CD4-positive, alpha-beta T cell treated with Interleukin-10 for 1 hour (primary cell): ENCODE measurements at regions not wholly inside any gene's neighbourhood (a gene's known extent, or its start where the extent isn't known, plus 50 kb on each side); places are given as distances from the start of the nearest gene placed in this dataset.

Experiments used
- DNase-seq: peaks from one replicate; pipeline ENCODE4 v3.0.0-alpha.2; 2020

- peak; percentile 1 for DNase-seq
Observed at GRCh38 chr4:106676173-106676921, 307.8 kb upstream of the GIMD1 start.

GRCh38 chr4:106671716-106672115, 303.1 kb upstream of the GIMD1 start:
- no peak for DNase-seq

- no peak for DNase-seq
Observed at GRCh38 chr4:106670976-106671375, 302.4 kb upstream of the GIMD1 start.

GRCh38 chr4:106659371-106659770, 290.8 kb upstream of the GIMD1 start:
- no peak for DNase-seq

- no peak for DNase-seq
Observed at GRCh38 chr4:106652095-106652494, 283.5 kb upstream of the GIMD1 start.

- DNase-seq, result no peak
Observed at GRCh38 chr4:106650701-106651100, 282.1 kb upstream of the GIMD1 start.

GRCh38 chr4:106647451-106647850, 278.9 kb upstream of the GIMD1 start:
- no peak for DNase-seq

- DNase-seq, result no peak
Observed at GRCh38 chr4:106629268-106629625, 260.7 kb upstream of the GIMD1 start.

- DNase-seq, result no peak
Observed at GRCh38 chr4:106628586-106629267, 260.1 kb upstream of the GIMD1 start.

GRCh38 chr4:106627051-106627450, 258.5 kb upstream of the GIMD1 start:
- DNase-seq, result no peak

- no peak for DNase-seq
Observed at GRCh38 chr4:106624671-106625070, 256.1 kb upstream of the GIMD1 start.

- no peak for DNase-seq
Observed at GRCh38 chr4:106618956-106619355, 250.4 kb upstream of the GIMD1 start.

- DNase-seq, result no peak
Observed at GRCh38 chr4:106615961-106616360, 247.4 kb upstream of the GIMD1 start.

GRCh38 chr4:106615410-106615945, 246.9 kb upstream of the GIMD1 start:
- no peak for DNase-seq

- DNase-seq, result no peak
Observed at GRCh38 chr4:106614441-106614840, 245.9 kb upstream of the GIMD1 start.

GRCh38 chr4:106609917-106610316, 241.3 kb upstream of the GIMD1 start:
- no peak for DNase-seq

GRCh38 chr4:106607558-106607957, 239.0 kb upstream of the GIMD1 start:
- no peak for DNase-seq

GRCh38 chr4:106604319-106605051, 235.9 kb upstream of the GIMD1 start:
- DNase-seq, result no peak

GRCh38 chr4:106603471-106603870, 234.9 kb upstream of the GIMD1 start:
- no peak for DNase-seq

GRCh38 chr4:106602711-106603110, 234.1 kb upstream of the GIMD1 start:
- no peak for DNase-seq

GRCh38 chr4:106601519-106601918, 232.9 kb upstream of the GIMD1 start:
- DNase-seq, result no peak

- DNase-seq, result no peak
Observed at GRCh38 chr4:106595906-106596305, 227.3 kb upstream of the GIMD1 start.

- no peak for DNase-seq
Observed at GRCh38 chr4:106594291-106594952, 225.8 kb upstream of the GIMD1 start.
